GM18505 (cell line): ENCODE measurements at regions not wholly inside any gene's neighbourhood (a gene's known extent, or its start where the extent isn't known, plus 50 kb on each side); places are given as distances from the start of the nearest gene placed in this dataset.

Experiments used
- ATAC-seq: cut with Tn5 transposase; IDR thresholded peaks from one replicate; pipeline ENCODE4 v1.9.1; 2021; ENCODE audit not compliant: unreplicated experiment
- POLR2A ChIP-seq: IDR thresholded peaks from 4 replicates; pipeline ENCODE4 v1.6.1; 2011; ENCODE audit warnings: borderline replicate concordance; ENCODE audit not compliant: insufficient read depth, insufficient read length; ENCODE audit errors: extremely low read depth

GRCh38 chr18:10040287-10041011, 126.6 kb downstream of the VAPA start:
- TF ChIP-seq POLR2A, result no peak
- ATAC-seq, result no peak

GRCh38 chr18:10041180-10041579, 127.4 kb downstream of the VAPA start:
- TF ChIP-seq POLR2A, result no peak
- no peak for ATAC-seq

GRCh38 chr18:10042492-10042891, 128.7 kb downstream of the VAPA start:
- ATAC-seq, result no peak
- TF ChIP-seq POLR2A, result no peak

GRCh38 chr18:10044054-10044453, 130.2 kb downstream of the VAPA start:
- TF ChIP-seq POLR2A, result no peak
- no peak for ATAC-seq

GRCh38 chr18:10045296-10045891, 131.6 kb downstream of the VAPA start:
- ATAC-seq, result no peak
- TF ChIP-seq POLR2A, result no peak

DNA sequence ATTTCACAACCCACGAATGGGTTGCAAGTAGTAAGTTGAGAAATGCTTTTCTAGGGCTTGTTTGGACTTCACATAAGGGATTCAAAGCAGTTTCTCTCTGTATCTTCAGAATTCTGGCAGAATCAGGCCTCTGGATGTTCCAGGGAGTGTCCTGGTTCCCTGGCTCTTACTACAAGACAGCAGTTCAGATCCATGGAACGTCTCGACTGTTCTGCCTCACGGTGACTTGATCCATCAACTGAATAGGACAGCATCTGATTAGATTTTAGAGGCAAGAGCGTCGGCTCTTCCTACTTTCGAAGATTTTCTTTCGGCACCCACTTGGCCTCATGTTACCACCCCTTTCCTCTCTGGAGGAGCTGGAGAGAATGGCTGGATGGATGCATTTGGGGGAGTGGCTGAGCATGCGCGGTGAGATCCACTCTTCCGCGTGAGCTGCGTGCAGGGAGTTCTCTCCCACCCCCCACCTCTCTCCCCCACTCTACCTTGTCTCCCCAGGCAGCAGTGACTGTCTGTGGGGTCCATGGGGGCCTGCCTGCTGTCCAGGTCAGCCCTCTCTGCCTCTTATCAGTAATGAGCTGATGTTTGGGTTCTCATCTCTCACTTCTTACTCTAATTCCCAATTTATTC, 132.5 kb downstream of the VAPA start:
- no peak for ATAC-seq
- no peak for TF ChIP-seq POLR2A

- ATAC-seq, result no peak
- no peak for TF ChIP-seq POLR2A
Measured at GRCh38 chr18:10047237-10047636, 133.4 kb downstream of the VAPA start.

GRCh38 chr18:10049747-10050146, 135.9 kb downstream of the VAPA start:
- ATAC-seq, result no peak
- no peak for TF ChIP-seq POLR2A

- ATAC-seq, result no peak
- no peak for TF ChIP-seq POLR2A
Measured at GRCh38 chr18:10050956-10051355, 137.1 kb downstream of the VAPA start.

- TF ChIP-seq POLR2A, result no peak
- no peak for ATAC-seq
Measured at GRCh38 chr18:10051877-10052631, 138.2 kb downstream of the VAPA start.

DNA sequence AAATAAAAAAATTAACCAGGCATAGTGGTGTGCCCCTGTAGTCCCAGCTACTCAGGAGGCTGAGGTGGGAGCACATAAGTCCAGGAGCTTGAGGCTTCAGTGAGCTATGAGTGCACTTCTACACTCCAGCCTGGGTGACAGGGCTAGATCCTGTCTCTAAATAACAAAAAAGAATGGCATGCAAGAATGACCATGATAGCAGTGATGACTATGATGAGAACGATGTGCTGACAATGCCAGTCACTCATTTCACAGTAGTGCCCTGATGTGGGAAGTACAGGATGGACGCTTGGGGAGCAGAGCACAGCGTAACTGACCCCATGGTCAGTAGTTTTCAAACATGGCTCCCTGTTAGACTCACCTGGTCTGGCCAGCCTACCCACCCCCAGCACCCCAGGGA, 139.1 kb downstream of the VAPA start:
- no peak for TF ChIP-seq POLR2A
- no peak for ATAC-seq

DNA sequence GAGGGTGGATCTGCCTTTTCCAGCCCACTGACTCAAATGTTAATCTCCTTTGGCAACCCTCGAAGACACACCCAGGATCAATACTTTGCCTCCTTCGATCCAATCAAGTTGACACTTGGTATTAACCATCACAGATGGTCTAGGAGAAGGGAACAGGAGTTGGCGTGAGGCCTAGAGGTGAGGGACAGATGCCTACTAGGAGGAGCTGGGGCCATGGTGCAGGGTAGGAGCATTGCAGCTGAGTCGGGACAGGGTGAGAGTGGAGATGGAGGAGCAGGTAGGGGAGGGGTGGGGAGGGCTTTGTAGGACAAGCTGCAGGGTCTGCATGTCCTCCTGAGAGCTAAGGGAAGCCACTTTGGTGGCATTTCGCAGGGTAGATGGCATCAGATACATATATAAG, 140.0 kb downstream of the VAPA start:
- ATAC-seq, result no peak
- no peak for TF ChIP-seq POLR2A

- no peak for ATAC-seq
- TF ChIP-seq POLR2A, result no peak
Measured at GRCh38 chr18:10054366-10054765, 140.6 kb downstream of the VAPA start.
